ENCODE measurements at regions not wholly inside any gene's neighbourhood (a gene's known extent, or its start where the extent isn't known, plus 50 kb on each side); places are given as distances from the start of the nearest gene placed in this dataset.

DNA sequence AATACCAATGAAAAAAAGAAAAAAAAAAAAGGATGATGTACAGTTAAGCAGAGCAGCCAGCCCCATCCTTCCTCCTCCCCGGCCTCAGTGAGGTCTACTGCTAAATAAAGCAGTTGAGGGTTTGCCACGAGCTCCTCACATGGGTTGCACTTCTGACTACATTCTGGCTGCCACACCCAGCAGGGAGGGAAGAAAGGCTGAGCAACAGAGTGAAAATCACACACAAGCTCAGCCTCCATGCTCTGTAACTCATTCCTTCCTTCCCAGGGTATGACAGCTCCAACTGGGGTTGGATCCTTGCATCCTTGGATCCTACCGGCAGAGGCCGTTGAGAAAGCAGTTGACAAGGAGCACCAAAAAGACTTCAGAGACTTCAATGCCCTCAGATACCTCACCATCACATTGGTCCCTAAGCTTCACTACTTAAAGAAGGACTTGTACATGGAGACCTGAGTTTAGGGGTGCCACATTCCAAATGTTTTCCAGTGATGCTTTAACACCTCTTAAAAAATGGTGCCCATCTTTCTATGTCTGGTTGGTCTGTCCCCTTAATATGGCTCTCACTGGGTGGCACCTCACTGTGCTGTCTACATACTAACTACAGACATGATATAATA, 52.9 kb upstream of the PIK3CG start:
- DNase-seq, result no peak

- no peak for DNase-seq
Observed at GRCh38 chr7:106813705-106814305, 51.3 kb upstream of the PIK3CG start.

DNA sequence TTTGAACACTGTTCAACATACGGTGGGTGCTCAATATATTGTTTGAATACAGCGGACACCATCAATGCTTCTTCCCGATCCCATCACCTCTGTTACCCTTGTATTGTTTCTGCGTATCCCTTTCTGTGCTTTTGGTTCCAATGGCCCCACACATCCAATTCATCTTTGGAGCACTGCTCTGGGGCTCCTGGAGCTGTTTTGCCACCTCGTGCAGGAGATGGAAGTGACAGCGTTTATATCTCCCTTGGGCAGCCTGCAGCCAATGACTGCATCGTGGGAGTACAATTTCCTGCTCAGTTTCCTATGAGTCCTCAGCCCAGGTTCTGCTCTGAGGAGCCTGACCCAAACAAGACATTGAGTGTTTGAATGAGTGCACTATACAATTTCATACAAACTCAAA, 50.2 kb upstream of the PIK3CG start:
- DNase-seq, result no peak

All from NCI-H510A (cell line).